ENCODE measurements at regions not wholly inside any gene's neighbourhood (a gene's known extent, or its start where the extent isn't known, plus 50 kb on each side); places are given as distances from the start of the nearest gene placed in this dataset.

DNA sequence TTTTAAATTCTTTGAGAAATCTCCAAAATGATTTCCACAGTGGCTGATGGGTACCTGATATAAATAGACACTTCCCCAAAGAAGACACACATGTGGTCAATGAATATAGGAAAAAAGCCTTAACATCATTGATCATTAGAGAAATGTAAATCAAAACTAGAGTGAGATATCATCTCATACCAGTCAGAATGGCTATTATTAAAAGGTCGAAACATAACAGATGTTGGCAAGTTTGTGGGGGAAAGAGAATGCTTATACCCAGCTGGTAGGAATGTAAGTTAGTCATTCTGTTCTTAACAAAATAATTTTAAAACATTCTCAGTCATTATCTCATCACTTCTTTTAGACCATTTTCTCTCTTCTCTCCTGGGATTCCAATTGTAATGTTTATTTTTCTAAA lies 1666.0 kb upstream of the ACO1 start:
- TF ChIP-seq, protein P1, sequence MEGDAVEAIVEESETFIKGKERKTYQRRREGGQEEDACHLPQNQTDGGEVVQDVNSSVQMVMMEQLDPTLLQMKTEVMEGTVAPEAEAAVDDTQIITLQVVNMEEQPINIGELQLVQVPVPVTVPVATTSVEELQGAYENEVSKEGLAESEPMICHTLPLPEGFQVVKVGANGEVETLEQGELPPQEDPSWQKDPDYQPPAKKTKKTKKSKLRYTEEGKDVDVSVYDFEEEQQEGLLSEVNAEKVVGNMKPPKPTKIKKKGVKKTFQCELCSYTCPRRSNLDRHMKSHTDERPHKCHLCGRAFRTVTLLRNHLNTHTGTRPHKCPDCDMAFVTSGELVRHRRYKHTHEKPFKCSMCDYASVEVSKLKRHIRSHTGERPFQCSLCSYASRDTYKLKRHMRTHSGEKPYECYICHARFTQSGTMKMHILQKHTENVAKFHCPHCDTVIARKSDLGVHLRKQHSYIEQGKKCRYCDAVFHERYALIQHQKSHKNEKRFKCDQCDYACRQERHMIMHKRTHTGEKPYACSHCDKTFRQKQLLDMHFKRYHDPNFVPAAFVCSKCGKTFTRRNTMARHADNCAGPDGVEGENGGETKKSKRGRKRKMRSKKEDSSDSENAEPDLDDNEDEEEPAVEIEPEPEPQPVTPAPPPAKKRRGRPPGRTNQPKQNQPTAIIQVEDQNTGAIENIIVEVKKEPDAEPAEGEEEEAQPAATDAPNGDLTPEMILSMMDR (IDR thresholded peaks at IDR 0.05), result no peak
- TF ChIP-seq POLR2A (IDR thresholded peaks at IDR 0.05), result no peak

Data from thyroid gland (tissue), 4 donors.